H7 (cell line): ENCODE measurements at regions not wholly inside any gene's neighbourhood (a gene's known extent, or its start where the extent isn't known, plus 50 kb on each side); places are given as distances from the start of the nearest gene placed in this dataset.

ENCODE experiments used
- DNase-seq: peaks from one replicate; pipeline ENCODE4 v3.0.0; 2012
- H3K27me3 ChIP-seq: 2 replicates; pipeline ENCODE4 v1.6.0; 2011; ENCODE audit warnings: mild to moderate bottlenecking, low read length; ENCODE audit not compliant: control insufficient read depth, insufficient read depth
- H3K36me3 ChIP-seq: replicated peaks from 2 replicates; pipeline ENCODE4 v1.5.1; 2011; ENCODE audit warnings: low read length; ENCODE audit not compliant: control insufficient read depth, insufficient read depth
- H3K4me3 ChIP-seq: 2 replicates; pipeline ENCODE4 v1.5.1; 2011; ENCODE audit warnings: low read depth, mild to moderate bottlenecking, control low read depth, low read length, moderate library complexity; ENCODE audit not compliant: insufficient read depth

DNA sequence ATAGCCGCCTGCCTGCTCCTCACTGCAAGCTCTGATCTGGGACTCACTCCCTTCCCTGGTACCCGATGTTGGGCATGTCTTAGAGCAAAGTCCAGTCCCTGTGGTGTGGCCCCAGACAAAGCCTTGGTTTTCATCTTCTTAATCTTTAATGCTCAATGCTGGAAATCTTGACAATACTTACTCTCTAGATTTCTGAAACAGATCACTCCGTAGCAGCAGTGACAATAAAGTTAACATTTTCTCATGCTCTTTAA, 260.2 kb upstream of the IRX2 start:
- Histone ChIP-seq H3K27me3 (no peaks in the 10 kb centered on the region), H3K36me3 (no peaks in the 10 kb centered on the region), H3K4me3 (no peak overlapping the region)
- DNase-seq = no peak

GRCh38 chr5:3010953-3011763, 259.7 kb upstream of the IRX2 start:
- Histone ChIP-seq H3K27me3 (no peaks in the 10 kb centered on the region), H3K4me3 (no peak overlapping the region), H3K36me3 (no peaks in the 10 kb centered on the region)
- DNase-seq = no peak

GRCh38 chr5:3010301-3010952, 258.9 kb upstream of the IRX2 start:
- Histone ChIP-seq H3K4me3 (no peak overlapping the region), H3K27me3 (no peaks in the 10 kb centered on the region), H3K36me3 (no peaks in the 10 kb centered on the region)
- DNase-seq = no peak

DNA sequence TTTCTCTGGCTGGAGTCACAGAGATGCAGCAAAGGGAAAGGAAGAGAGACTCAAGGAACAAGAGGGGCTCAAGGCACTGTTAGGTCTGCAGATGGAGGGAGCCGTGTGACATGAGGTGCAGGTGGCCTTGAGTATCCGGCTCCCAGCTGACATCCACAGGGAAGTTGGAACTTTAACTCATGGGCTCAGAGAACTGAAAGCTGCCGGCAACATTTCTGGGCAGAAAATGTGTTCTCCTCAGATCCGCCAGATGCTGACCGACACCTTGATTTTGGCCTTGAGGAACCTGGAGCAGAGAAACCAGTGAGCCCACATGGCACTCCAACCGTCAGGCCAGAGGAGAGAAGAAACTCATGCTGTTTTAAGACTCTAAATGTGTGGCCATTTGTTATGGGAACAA, 258.1 kb upstream of the IRX2 start:
- no peak overlapping the region for H3K4me3 ChIP-seq
- H3K27me3 ChIP-seq = no peaks in the 10 kb centered on the region
- no peak for DNase-seq
- no peaks in the 10 kb centered on the region for H3K36me3 ChIP-seq

- no peak for DNase-seq
- no peaks in the 10 kb centered on the region for H3K27me3 ChIP-seq
Observed at GRCh38 chr5:3007577-3007976, 256.1 kb upstream of the IRX2 start.

GRCh38 chr5:3006961-3007551, 255.6 kb upstream of the IRX2 start:
- Histone ChIP-seq H3K4me3 (no peak overlapping the region), H3K36me3 (no peaks in the 10 kb centered on the region), H3K27me3 (no peaks in the 10 kb centered on the region)
- DNase-seq = no peak

More at GRCh38 chr5:3007577-3007976, 256.1 kb upstream of the IRX2 start:
- Histone ChIP-seq H3K4me3 (no peak overlapping the region), H3K36me3 (no peaks in the 10 kb centered on the region)

- Histone ChIP-seq H3K27me3 (no peaks in the 10 kb centered on the region), H3K4me3 (no peak overlapping the region), H3K36me3 (no peaks in the 10 kb centered on the region)
- no peak for DNase-seq
Observed at GRCh38 chr5:3006526-3006925, 255.0 kb upstream of the IRX2 start.

DNA sequence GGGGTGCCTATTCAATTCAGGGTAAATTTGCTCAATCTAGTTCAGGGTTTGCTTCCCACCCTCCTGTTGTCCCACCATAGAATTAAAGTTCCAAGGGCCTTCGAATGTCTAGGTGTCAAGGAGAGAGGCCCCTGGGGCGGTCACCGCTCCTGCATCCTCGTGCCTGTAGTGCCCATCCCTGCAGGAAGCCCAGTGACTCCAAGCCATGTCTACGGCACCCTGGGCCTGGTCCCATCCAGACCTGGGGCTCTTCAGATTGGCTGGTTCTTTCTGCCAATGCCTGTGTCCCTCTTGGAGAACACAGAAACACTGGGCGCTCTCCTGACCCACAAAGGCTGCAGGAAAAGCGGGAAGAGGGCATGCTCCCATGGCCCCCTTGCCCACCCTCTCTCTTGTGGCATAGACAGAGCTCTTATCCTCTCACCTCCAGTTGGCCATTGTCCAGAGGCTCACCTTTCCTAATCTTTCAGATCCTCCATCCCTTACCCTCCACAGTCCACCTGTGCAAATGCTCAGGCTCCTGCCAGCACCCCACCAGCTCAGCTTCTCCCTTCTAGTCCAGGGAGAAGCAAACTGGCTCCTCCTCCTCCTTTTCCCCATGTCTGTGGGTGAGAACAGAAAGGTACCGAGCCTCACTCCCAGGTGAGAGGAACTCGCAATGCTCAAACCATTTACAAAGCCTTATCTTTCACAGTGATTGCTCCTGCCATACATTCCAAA, 253.0 kb upstream of the IRX2 start:
- H3K27me3 ChIP-seq = no peaks in the 10 kb centered on the region
- H3K36me3 ChIP-seq = no peaks in the 10 kb centered on the region
- DNase-seq = no peak
- H3K4me3 ChIP-seq = no peak overlapping the region

DNA sequence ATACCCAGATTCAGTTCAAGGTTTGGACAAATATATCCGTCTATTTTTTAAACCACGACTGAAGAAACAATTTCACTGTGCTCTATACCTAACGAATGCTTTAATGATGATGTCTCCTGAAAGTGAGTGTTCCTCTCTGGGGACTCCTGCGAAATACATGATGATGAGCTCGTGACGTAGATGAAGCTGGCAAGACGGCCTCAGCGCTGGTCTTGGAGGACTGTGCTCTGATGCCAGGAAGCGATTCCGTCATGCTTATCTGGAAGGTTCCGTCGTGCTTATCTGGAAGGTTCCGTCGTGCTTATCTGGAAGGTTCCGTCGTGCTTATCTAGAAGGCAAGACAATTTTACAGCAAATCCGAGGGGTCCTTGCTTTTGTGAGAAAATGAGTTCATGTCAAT, 250.8 kb upstream of the IRX2 start:
- Histone ChIP-seq H3K27me3 (no peaks in the 10 kb centered on the region), H3K4me3 (no peak overlapping the region), H3K36me3 (no peaks in the 10 kb centered on the region)
- no peak for DNase-seq

DNA sequence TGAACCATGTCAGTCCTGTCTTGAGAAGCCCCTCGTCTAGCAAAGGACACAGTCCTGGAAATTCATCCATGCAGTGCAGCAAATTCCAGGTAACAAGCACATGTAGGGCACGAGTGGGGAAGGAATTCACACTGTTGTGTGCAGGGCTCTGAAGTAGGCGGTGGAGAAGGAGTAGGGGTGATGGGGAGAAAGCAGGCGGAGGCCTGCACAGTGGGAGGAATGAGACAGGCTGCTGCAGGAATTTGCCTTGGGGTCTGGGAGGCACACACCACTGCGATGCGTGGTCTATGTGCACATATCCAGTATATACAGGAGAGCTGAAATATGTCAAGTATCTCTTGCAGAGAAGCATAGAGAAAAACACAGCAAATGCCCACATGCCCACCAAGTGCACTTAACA, 249.2 kb upstream of the IRX2 start:
- DNase-seq = no peak
- Histone ChIP-seq H3K27me3 (no peaks in the 10 kb centered on the region), H3K4me3 (no peak overlapping the region), H3K36me3 (no peaks in the 10 kb centered on the region)

DNA sequence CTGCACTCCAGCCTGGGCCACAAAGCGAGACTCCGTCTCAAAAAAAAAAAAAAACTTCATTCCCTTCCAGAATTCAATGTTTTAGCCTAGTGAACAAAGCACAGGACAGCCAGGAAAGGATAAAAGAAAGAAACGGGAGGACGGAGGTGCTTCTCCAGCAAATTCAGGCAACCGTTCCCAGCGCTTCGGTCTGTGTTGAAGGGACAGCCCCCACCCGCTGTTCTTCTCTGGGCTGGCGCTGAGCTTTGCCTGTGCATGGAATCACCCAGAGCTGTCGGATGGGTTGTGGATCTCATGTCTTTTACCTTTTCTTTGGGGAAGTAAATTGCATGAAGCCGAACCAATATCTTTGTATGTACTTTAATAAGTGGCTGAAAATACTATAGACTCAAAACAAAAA, 248.4 kb upstream of the IRX2 start:
- Histone ChIP-seq H3K27me3 (no peaks in the 10 kb centered on the region), H3K4me3 (no peak overlapping the region), H3K36me3 (no peaks in the 10 kb centered on the region)
- DNase-seq = no peak

DNA sequence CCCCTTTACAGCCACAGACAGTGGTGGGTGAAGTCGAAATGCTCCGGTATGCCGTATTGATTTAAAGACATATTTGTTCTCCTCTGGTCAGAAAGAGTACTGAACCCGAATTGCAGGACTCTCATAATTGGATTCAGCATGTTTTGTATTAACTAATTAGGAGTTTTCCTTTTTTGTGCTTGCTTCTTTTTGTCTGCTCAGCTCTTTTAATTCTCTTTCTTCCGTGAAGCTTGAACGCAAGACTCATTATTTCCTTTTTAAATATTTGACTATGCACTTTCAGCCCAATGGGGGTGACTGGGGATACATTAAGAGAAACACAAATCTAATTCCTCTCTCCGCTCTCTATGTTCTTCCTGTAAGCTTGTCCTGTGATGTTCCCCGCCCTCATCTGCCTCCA, 246.6 kb upstream of the IRX2 start:
- H3K4me3 ChIP-seq = no peak overlapping the region
- H3K27me3 ChIP-seq = no peaks in the 10 kb centered on the region
- no peaks in the 10 kb centered on the region for H3K36me3 ChIP-seq
- DNase-seq = no peak

- H3K4me3 ChIP-seq = no peak overlapping the region
- no peak for DNase-seq
- no peaks in the 10 kb centered on the region for H3K27me3 ChIP-seq
- no peaks in the 10 kb centered on the region for H3K36me3 ChIP-seq
Observed at GRCh38 chr5:2997179-2997578, 245.7 kb upstream of the IRX2 start.

- H3K27me3 ChIP-seq = no peaks in the 10 kb centered on the region
- DNase-seq = no peak
- H3K36me3 ChIP-seq = no peaks in the 10 kb centered on the region
- H3K4me3 ChIP-seq = no peak overlapping the region
Observed at GRCh38 chr5:2996687-2997086, 245.2 kb upstream of the IRX2 start.

- Histone ChIP-seq H3K36me3 (no peaks in the 10 kb centered on the region), H3K27me3 (no peaks in the 10 kb centered on the region), H3K4me3 (no peak overlapping the region)
- DNase-seq = no peak
Observed at GRCh38 chr5:2996248-2996647, 244.8 kb upstream of the IRX2 start.
